ENCODE measurements at regions not wholly inside any gene's neighbourhood (a gene's known extent, or its start where the extent isn't known, plus 50 kb on each side); places are given as distances from the start of the nearest gene placed in this dataset.

GRCh38 chr5:88419931-88420330 lies 151.3 kb upstream of the TMEM161B start:
- CTCF ChIA-PET, result no interaction called here
- POLR2A ChIA-PET, result no interaction called here

GRCh38 chr5:88407341-88407740 lies 138.7 kb upstream of the TMEM161B start:
- ChIA-PET POLR2A (no interaction called here), CTCF (no interaction called here)

- POLR2A ChIA-PET, result no interaction called here
Measured at GRCh38 chr5:88405783-88406182, 137.1 kb upstream of the TMEM161B start.

DNA sequence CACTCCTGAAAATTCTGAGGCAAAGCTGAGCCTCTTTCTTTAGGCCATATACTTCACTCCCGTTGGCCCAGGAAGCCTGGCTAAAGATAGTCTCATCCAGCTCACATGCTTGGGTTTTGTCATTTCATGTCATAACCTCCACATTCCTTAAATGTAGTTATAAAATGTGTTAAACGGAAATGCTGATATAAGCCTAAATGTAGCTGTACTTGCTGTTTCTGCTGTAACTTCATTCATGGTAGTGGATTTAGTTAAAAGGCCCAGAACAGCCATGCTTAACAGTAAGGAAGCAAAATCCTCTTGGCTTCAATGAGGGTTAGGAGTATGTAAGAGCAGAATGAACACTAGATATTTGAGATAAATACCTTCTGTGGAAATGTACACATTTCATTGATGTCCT lies 135.8 kb upstream of the TMEM161B start:
- ChIA-PET CTCF (no interaction called here), POLR2A (no interaction called here)

More at GRCh38 chr5:88405783-88406182, 137.1 kb upstream of the TMEM161B start:
- CTCF ChIA-PET, result no interaction called here

DNA sequence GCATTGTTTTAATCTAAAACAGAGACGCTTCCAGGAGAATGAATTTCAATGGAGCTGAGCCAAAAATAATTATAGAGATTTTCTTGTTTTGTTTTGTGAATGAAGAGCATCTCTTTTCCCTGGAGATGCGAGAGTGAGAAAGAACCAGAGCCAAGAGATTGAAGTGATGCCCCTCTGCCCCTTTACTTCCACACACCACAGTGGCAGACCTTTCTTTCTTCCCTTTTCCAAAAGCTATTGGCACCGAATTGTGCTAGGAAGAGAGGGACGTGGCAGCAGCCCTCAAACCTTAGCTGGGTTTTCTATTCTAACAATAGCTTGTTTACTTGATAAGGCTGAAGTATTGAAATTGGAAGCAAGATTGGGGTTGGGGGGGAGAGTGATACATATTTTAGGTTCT lies 133.0 kb upstream of the TMEM161B start:
- CTCF ChIA-PET, result no interaction called here
- POLR2A ChIA-PET, result no interaction called here

DNA sequence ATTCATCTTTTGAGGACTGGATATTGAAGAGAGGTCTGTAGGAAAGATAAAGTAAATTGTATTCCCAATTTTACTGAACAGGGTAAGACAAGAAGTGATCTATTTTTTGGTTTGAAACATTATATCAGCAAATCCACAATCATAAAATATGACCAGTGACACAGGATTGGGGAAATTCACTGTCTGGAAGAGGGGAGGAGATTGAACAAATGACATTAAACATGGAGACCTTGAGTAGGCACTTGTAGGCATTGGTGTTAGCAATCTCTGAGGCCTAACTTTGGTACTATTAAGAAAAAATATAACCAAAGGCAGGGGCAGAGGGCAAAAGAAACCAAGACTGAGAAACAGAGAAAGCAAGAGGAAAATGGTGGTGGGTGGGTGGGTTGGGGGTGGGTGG lies 132.6 kb upstream of the TMEM161B start:
- ChIA-PET CTCF (no interaction called here), POLR2A (no interaction called here)

- ChIA-PET CTCF (no interaction called here), POLR2A (no interaction called here)
Measured at GRCh38 chr5:88399561-88399960, 130.9 kb upstream of the TMEM161B start.

- ChIA-PET CTCF (no interaction called here), POLR2A (no interaction called here)
Measured at GRCh38 chr5:88398316-88398715, 129.7 kb upstream of the TMEM161B start.

DNA sequence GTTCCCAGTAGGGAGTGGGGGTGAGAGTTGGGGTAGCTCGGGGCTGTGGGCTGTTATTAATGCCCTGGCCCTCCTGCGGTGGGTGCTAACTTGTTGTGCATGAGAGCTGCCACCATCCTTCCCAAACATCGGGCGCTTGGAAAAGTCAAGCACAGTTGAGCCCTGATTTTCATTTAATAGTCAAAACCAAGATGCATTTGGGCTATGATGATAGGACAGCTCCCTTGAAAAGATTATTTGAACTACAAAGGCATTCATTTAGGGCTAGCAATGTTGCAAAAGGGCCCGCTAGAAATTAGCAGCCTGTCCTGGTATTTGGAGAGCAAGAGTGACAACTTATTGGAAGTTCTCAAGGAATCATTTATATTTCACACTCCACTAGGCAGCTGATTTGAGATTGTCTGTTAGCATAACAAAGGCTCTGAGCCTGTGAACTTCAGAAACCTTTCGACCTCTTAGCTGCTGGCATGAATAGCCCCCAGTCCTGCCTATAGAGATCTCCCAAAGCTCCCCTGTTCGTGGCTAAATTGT lies 128.2 kb upstream of the TMEM161B start:
- ChIA-PET POLR2A (no interaction called here), CTCF (no interaction called here)

- CTCF ChIA-PET, result no interaction called here
Measured at GRCh38 chr5:88396000-88396535, 127.4 kb upstream of the TMEM161B start.

DNA sequence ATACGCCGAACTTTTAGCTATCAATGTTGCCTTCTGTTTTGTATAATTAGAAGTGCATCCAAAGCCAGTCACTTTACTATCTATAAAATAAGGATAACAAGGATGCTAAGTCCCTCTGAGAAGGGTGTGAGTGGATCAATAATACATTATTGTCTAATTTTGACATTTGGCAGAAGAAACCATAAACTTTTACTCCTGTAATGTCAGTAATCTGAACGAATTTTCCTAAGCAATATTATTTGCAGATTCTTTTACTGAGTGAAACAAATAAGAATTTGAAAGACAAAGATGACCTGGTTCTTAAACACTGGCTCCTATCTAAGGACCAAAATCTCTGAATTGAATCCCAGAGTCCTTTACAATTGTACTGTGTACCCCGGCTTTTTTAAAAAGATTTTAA lies 126.6 kb upstream of the TMEM161B start:
- ChIA-PET POLR2A (no interaction called here), CTCF (no interaction called here)

More at GRCh38 chr5:88396000-88396535, 127.4 kb upstream of the TMEM161B start:
- POLR2A ChIA-PET, result no interaction called here

DNA sequence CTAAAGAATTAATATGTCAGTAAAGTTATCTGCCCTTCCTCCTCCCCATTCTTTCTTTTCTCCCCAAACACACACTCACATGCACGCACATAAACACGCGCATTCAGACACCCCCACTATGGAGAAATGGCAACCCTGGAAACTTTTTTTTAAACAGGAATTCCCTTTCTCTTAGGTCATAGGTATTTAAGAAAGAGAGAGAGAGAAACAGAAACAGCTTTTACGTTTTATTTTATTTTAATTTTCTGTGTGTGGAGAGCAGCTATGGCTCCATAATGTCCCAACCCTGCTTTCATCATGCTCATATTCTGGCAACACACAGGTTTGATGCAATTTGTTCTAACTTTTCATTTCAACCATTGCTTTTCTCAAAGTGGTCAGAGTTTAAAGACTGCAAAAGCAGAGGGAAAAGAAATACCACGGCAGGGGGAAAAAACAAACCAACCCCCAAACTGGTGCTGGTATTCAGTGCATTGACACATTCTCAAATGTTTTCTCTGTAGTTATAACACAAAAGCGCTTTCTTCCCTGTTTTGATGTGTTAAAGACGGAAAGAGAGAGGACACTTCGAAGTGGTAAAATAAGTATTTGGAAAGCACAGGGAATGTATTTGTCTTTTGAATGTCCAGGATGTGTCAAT lies 126.0 kb upstream of the TMEM161B start:
- POLR2A ChIA-PET, result no interaction called here
- CTCF ChIA-PET, result interaction anchor here (0.7 kb wide), 1 partner anchor 222 kb away, joined by 3 read pairs; no protein-coding TSS in a partner anchor

DNA sequence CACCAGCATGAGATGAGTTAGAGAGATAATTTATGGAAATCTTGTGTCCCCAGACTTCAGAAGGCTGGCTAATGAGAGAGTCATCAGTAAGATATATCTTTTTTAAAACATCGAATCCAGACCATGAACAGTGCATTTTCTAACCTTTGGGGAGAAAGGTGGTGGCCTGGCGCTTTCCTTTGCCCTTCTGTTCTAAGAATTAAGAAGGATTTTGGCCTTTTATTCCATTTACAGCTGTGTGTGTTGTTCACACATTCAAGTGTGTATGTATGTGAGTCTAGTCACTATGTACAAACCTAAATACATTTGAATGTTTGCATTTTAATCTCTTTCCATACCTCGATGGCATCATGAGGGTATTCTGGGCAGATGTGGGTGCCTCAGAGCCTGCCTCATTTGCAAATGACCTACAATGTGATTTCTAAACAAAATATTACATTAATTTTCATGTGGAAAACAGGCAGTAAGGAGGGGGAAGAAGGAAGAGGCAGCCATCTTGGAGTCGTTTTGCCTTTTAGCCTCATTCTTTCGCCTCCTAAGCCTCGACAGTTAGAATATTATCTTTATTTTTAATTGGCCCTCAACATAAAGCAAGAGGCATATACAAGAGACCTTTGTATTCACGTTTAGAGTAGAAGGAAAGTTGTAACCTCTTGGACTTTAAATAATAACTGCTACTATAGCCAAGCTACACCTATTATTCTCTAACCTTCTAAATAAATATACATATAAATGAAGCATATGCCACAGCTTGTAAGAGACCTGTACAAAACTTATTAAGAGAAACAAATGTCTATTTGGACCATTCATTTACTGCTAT lies 125.3 kb upstream of the TMEM161B start:
- ChIA-PET POLR2A (interaction anchor here (0.6 kb wide), 1 partner anchor 810 kb away, joined by 7 read pairs; no protein-coding TSS in a partner anchor), CTCF (interaction anchor here (0.7 kb wide), 1 partner anchor 221 kb away, joined by 3 read pairs; no protein-coding TSS in a partner anchor)

- CTCF ChIA-PET, result no interaction called here
- POLR2A ChIA-PET, result interaction anchor here (0.6 kb wide), 1 partner anchor 809 kb away, joined by 7 read pairs; no protein-coding TSS in a partner anchor
Measured at GRCh38 chr5:88393042-88393441, 124.4 kb upstream of the TMEM161B start.

DNA sequence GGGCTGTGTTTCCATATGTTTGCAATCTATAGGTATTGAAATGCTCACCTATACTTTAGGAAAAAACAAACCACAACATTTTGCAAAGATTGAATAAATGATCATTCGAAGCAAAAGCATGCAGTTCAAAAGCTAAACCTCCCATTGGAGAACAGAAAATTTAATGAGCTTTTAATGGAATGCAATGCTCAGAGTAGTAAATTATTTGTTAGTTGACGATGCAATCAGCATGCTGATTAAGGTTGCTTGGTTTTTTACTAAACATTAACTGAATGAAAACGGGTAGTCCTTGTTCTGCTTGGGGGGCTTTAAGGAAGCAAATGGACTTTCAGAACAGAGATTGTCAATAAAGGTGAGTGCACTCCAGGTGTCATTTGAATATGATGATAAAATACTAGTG lies 123.3 kb upstream of the TMEM161B start:
- ChIA-PET CTCF (no interaction called here), POLR2A (no interaction called here)

GRCh38 chr5:88391116-88391515 lies 122.5 kb upstream of the TMEM161B start:
- CTCF ChIA-PET, result no interaction called here
- POLR2A ChIA-PET, result no interaction called here

DNA sequence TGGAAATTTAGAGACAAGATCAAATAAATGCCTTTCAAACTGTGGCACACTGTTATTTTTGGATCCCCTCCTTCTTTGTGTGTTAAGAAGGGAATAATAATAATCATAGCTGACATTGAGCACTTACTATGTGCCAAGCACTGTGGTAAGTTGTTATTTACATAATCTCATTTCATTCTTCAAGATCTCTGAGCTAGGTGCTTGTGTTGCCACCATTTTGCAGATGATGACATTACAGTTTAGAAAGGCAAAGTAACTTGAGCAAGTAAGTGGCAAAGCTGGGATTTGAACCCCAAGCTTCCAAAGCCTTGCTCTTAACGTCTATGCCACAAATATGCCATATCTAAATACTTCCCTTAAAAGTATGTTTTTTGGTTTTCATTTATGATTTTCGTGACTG lies 121.8 kb upstream of the TMEM161B start:
- CTCF ChIA-PET, result no interaction called here

DNA sequence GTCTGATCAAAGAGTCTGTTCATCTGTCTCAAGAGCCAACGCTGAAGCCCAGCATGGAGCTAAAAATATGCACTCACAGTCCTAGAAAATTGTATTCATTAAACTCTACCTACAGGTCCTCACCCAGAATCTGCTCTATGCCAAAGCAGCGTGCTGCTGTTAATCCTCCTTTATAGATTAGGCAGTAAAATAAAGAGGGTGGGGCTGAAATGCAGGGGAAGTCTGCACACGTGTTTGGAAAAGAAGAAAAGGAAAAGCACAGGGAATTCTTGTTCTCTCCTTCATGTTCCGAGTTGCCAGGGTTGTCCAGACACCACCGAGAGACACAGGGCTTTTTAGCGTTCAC lies 121.4 kb upstream of the TMEM161B start:
- ChIA-PET POLR2A (no interaction called here), CTCF (no interaction called here)

More for the DNA sequence above, 121.8 kb upstream of the TMEM161B start:
- POLR2A ChIA-PET, result no interaction called here

DNA sequence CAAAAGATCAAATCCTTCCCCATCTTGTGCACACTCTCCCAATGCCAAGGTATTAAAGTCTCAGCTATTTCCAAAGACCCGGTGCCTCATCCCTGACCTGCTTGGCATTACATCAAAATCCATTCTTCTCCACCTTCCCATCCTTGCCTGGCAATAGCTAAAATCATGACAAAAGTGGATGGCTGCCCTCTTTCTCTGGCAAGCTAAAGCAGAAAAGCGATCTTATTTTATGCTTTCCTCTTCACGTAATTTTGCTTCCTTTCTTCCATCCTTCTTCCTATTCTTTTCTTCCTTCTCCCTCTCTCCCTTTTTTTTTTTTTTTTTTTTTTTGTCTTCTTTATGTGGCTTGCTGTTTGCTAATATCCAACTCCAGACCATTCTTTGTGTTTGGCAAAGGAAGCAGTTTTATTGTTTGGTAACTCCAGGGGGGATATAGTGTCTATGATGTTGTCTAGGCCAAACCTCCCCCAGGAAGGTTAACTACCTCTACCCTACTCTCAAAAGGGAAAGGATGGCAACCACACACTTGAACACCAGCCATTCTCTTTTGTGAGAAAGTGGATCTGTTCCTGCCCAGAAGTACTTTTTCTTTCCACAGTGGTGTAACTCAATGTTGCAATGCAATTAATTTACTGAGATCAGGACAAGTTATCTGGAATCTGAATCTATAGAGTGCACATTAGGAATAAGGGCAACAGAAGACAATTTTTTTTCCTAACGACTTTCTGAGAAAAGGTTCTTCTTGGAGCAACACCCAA lies 120.9 kb upstream of the TMEM161B start:
- POLR2A ChIA-PET, result no interaction called here

More for the DNA sequence above, 120.9 kb upstream of the TMEM161B start:
- CTCF ChIA-PET, result interaction anchor here (0.6 to 0.7 kb wide), 2 partner anchors 863 to 1131 kb away, joined by 4 read pairs; no protein-coding TSS in a partner anchor
